Islet precursor cell (in vitro differentiated cells): ENCODE measurements at regions not wholly inside any gene's neighbourhood (a gene's known extent, or its start where the extent isn't known, plus 50 kb on each side); places are given as distances from the start of the nearest gene placed in this dataset.
"Not testable (repeated sequence)": the region's sequence is repeated elsewhere in the genome, so short reads cannot be mapped to it uniquely, and the experiment has no call there.

ENCODE experiments used
- DNase-seq: peaks from one replicate; pipeline ENCODE4 v3.0.0-alpha.2; 2018

DNA sequence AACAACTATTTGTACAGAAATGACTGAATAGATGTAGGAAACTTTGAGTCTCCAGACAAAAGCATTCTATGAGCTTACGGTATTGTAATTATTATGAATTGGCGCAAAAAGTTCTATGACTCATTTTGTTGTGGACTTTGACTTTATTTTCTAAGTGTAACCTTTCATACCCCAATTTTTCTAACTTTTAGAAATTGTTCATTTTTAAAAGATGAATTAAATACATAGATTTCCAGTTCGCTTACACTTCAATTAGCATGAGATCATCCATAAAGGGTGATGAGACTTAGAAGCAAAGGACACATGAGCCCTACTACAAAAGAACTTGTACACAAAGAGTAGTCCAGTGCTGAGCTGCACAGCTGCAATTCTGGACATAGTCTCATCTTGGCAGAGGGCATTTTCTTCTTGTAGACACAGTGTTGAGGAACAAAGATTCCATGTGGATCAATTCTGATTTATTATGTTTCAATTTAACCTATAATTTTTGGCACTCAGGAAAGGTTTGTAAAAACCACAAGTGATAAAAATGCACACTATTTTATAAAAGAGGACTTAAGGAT is 431.1 kb downstream of the LRRIQ3 start:
- DNase-seq: no peak

DNA sequence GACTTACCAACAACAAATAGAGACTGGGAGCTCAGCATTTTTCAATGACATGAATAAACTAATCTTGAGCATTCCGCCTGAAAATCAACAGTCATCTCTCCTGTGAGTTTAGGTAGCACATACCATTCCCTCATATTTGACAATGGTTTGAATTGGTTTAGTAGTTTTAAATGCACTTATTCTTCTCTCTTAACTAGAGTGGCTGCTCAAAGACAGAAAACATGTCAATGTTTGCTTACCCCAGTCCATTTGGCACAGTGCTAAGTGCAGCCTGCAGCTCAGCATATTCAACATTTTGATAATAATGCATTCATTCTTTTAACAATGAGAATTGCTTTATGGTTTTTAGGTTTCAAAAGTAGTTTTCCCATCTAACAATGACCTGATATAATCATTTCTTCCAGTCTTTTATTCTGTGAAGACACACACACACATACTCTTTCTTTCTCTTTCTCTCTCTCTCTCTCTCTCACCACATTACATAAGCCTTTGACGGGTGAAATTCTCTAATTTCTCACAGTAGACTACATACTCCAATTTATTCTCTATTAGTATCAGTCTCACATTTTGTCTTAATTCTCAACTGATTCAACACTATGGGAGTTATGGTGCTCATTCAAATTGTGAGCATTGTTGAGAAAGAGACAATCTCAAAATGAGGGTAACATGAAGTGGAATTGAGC is 432.3 kb downstream of the LRRIQ3 start:
- no peak for DNase-seq

DNA sequence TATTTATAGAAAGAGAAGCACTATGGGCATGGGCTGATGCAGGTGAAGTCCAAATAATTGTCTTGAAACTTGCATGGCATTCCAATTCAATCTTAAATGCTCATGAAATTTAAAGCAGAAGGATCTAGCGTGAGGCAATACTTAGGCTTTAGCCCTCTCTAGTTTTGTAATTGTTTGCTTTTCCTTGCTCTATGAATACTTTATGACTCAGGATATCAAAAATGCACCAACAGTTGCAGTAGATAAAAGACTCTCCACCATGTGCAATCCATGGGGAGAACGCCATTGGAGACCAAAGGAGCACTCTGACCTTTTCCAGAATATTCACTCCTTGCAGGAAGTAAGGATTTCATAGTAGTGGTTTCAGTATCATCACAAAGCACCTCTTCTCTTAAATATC is 436.4 kb downstream of the LRRIQ3 start:
- DNase-seq: no peak

DNA sequence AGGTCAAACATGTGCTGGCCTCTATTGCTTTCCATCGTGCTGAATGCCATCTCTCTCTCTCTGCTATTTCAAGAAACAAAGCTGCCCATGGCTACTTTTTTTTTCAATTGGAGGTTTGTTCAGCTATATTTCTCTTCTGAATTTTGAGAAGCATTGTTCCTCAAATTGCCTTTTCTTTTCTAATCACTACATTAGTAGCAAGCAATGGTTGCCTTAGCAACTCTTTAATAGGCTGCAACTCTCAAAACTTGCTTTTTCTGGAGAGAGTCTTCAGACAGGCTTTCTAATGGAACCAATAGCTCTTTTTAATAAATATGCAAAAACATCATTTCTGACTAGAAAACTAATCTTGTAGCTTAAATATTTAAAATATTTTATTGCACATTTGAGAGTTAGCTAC is 439.0 kb downstream of the LRRIQ3 start:
- no peak for DNase-seq

DNA sequence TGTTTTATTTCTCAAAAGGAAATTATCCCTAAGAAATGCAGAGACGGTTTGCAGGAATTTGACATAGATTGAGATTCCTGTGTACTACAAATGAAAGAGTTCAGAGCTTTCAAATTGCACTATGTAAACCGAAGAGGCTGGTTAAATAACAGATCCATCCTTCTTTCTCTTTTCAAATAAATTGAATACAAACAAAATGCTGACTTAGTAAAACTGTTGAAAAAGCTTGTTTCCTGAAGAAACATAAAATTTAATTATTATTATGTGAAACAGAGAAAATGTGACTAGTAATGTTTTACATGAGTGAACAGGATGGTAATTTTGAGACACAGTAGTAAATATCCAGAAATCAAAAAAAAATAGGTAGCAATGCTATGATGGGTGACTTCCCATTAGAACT is 441.2 kb downstream of the LRRIQ3 start:
- no peak for DNase-seq

DNA sequence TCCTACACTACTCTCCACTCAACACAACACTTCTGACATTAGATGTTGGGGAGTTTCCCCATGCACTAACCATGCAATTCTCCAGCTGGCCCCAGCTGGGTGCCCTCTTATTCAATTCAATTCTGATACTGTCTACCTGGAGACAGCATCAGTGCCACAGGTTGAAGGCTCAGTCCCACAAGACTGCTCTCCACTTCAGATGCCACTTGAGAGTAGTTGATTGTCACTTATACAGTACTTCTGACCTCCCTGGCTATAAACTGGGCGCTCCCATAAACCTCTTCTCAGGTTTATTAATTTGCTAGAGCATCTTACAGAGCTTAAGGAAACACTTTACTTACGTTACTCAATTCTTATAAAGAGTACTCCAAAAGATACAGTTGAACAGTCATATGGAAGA is 442.3 kb downstream of the LRRIQ3 start:
- DNase-seq: no peak

DNA sequence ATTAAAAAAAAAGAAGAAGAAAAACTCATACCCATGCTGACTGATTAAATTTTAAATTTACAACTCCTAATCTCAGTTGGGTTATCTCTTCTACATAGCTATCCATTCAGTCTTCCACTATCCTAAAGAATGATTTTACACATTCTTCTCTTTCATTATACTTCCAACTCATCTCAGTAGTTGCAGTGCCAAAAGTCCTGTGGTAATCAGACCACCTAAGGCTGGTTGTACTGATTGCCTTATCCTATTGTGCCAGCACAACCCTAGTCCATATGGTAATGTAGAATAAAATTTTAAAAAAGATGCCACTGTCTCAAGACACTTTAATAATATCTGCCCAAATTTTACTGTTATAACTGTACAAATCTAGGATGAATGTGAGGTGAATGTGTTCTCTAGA is 448.0 kb downstream of the LRRIQ3 start:
- DNase-seq: no peak

DNA sequence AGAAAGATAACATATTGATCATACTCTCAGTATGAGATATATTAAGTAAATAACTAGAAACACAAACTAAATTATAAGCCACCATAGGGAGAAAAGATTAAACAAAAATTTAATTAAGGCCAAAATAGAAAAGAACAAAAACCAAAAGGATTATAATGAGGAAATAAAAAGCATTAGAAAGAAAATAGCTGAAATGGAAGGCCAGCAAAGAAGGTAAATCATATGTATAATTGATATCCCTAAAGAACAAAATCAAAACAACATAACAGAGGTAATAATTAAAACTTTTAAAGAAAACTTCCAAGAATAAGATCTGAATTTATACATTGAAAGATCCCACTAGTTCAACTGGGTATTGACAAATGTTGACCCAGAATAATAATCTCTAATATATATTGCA is 453.0 kb downstream of the LRRIQ3 start:
- DNase-seq: no peak

DNA sequence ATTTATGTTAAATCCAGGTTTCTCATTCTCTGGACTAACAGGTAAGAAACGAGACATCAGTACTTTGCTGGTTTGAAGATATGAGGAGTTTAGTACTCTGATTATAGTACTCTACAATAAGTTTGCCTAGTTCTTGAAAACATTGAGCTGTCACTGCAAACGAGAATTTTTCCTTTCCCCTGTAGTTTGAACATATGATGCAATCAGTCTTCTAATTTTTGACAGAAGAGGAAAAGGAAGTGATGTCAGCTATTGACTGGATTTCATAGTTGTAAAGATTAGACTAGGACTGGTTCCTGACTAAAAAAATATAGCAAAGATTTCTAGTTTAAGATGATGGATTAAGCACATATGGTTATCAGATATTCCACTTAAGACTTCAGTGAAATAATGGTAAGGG is 461.9 kb downstream of the LRRIQ3 start:
- no peak for DNase-seq

DNA sequence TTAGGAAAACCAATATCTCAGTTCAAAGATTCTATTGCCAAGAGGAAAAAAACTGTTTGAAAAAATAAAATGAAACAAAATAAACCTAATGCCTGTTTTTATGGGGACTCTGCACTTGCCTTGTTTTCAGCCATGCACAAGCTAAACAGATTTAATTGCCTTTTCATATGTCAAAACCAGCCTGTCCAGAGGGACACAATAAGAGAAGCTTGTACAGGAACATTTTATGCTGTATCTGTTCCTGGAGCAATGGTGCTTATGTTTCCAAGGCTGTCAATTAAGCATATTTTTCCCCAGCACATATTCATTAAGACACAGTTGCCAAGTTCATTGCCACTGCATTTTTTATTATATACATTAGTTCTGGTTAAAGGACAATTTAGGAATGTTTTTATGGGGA is 470.9 kb downstream of the LRRIQ3 start:
- no peak for DNase-seq

DNA sequence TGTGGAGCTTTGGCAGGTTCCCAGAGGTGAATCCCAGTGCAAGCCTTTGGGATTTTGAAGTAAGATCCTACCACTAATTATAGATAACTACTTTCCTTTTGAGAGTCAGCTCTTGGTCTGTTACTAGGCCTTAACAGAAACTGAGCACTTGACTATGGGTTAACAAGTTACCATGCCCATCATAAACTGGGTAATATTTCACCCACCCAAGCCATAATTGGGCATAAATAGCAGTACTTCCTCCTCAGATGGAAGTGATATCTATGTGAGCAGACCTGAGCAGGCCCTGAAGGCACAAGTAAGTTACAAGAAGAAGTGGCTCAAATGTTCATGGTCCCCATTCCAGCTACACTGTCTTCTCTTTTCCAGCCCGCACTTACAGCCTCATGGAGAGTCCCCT is 475.9 kb downstream of the LRRIQ3 start:
- DNase-seq: no peak

DNA sequence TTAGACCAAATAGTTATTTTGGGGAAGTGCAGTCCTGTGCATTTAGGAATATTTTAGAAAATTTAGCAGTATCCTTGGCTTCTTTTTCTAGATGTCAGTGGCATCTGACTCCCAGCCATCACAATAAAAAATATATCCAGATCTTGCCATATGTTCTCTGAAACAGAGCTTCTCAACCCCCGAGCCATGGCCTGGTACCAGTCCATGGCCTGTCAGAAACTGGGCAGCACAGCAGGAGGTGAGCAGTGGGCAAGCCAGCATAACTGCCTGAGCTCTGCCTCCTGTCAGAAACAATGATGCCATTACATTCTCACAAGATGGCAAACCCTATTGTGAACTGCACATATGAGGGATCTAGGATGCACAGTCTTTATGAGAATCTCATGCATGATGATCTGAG is 480.0 kb downstream of the LRRIQ3 start:
- no peak for DNase-seq

DNA sequence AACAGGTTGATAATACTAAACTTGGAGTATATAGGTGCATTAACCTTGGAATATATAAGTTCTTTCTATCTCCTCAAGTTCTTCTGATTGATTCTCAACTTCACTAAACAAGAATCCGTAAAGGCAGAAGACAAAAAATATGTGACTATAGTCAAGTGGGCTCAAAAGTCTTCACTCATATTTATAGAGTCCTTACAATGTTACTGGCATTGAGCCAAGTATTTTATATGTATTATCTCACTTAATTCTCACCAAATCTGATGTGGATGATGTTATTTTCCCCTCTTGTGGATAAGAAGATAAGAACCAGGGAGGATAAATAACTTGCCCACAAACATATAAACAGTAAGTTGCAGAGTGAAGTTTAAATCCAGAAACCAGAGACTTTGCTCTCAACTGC is 486.9 kb downstream of the LRRIQ3 start:
- DNase-seq: no peak

DNA sequence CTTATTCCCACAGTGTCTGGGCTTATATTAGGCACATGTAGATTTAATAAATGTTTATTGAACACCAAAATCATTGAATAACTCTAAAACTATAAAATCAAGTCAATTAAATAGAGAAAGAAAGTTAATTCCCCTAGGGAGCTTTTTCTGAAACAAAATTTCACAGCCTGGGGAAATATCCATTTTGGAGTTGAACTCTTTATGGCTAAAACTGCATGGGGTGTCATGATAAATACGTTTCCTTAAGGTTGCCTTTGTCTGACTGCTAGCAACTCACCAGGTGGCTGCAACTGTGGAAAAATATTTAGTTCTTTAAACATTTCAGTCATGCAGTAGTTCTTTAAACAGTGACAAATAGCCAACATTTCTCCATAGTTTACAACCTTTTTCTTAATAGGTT is 496.1 kb downstream of the LRRIQ3 start:
- DNase-seq: no peak

DNA sequence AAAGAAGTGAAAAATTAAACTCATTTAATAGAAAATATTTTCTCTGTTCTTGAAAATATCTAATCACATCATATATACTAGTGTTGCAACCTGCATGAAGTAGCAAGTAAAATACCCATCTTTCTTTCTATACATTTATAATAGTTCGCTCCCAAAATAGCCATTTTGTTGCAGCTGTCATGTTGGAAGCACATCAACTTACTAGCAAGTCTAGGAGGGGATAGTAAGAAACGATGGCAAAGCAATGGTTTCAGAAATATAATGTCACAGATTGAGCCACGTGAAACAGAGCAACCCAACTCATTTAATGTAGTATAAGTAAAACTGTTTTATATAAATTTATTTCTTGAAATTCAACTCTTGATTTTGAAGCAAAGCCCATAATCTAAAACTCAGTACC is 521.8 kb downstream of the LRRIQ3 start:
- no peak for DNase-seq

DNA sequence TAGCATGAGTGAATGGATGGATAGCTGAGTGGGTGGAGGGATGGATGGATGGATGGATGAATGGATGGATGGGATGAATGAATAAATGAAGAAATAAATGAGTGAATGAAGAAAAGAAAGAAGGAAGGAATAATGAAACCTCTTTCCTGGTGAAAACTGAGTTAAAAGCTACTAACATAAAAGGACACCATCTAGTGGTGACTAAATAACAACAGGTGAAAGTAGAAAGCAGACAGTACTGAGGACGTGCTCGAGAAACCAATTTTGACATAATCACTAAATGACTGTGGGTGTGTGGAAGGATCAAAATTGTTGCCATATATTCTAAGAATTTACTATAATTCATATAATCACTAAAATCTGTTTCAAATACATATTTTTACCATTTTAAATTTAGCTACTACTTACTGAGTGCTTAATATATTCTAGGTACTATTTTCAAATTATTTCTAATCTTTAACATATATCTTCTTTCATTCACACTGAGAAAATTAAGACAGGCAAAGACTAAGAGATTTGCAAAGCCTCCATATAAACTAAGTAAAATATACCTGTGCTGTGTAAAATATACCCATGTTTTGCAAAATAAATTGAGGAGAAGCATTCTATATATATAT is 522.9 kb downstream of the LRRIQ3 start:
- DNase-seq: no peak

DNA sequence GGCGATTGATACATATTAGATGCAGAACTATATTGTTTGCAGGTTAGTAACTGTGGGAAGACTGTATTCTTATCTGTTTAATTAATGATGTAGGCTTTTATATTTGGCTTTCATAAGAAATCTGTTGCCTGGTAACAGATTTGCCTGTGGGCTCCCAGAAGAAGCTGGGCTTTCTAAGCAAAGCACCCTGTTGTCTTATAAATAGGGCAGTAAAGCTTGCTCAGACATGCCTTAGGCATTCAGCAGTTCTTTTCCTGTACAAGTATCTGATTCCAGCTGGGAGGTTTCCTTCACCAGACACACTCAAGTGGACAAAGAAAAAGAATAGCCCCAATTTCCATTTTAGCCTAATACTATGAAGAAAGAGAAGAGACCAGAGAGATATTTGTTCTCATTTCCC is 524.0 kb downstream of the LRRIQ3 start:
- no peak for DNase-seq

DNA sequence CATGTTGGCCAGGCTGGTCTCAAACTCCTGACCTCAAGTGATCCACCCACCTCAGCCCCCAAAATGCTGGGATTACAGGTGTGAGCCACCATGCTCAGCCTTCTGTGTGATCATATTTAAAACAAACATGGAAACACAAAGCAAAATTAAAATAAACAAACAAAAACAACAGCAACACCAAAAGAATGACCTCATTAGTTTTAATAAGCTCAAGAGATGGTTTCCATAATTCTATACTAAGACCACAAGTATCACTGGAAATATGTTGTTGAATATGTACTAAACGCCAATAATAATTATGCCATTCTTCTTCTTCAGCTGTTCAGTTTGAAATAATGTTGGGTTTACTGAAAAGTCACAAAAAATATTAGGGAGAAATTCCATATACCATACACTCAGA is 526.4 kb downstream of the LRRIQ3 start:
- DNase-seq: no peak

DNA sequence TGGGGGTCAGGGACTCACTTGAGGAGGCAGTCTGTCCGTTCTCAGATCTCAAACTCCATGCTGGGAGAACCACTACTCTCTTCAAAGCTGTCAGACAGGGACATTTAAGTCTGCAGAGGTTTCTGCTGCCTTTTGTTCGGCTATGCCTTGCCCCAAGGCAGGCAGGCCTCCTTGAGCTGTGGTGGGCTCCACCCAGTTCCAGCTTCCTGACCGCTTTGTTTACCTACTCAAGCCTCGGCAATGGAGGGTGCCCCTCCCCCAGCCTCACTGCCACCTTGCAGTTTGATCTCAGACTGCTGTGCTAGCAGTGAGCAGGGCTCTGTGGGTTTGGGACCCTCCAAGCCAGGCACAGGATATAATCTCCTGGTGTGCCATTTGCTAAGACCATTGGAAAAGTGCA is 530.0 kb downstream of the LRRIQ3 start:
- not testable (repeated sequence) for DNase-seq

DNA sequence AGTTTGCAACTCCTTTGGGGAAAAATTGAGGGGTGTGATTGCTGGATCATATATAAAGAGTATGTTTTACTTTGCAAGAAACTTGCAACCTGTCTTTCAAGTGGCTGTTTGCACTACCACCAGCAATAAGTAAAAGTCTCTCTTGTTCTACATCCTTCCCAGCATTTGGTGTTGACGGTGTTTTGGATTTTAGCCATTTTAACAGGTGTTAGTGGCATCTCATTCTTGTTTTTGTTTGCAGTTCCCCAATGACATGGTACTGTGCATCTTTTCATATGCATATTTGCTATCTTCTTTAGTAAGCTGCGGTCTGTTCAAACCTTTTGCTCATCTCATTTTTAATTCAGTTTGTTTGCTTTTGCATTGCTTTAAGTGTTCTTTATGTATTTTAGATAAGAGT is 535.5 kb downstream of the LRRIQ3 start:
- no peak for DNase-seq

DNA sequence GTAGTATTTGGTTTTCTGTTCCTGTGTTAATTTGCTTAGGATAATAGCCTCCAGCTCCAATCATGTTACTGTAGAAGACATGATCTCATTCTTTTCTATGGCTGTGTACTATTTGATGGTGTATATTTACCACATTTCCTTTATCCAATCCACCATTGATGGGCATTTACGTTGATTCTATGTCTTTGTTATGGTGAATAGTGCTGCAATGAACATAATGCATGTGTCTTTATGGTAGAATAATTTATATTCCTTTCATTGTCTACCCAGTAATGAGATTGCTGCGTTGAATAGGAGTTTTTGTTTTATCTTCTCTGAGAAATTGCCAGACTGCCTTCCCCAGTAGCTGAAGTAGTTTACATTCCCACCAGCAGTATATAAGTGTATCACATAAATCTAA is 538.8 kb downstream of the LRRIQ3 start:
- no peak for DNase-seq

DNA sequence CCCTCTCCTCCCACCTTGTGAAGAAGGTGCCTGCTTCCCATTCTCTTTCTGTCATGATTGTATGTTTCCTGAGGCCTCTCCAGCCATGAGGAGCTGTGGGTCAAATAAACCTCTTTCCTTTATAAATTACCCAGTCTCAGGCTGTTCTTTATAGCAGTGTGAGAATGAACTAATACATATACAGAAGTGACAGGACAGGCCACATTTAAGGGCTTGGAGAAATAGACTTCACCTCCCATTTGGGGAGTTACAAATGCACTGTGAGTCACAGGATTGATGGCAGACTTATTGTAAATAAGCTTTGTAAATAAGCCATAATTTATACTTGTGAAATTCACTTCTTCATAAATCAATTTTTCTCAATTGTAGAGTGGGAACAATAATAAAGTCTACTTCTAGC is 543.3 kb downstream of the LRRIQ3 start:
- no peak for DNase-seq

DNA sequence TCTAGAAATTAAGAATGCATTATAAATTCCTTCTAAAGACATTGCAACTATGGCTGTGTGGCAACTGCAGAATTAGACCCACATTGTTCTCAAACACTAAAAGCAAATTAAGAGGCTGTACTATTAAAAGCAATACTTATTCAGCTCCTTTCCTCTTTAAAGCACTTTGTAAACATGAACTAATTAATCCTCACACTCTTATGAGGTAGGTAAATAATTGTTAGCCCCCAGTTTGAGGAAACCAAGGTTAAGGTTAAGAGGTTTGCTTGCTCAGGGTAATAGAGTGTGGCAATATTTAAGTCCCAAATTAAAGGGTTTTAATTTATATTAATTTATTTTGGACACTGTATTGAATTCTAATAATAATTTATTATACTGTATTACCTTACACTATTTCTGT is 553.8 kb downstream of the LRRIQ3 start:
- no peak for DNase-seq

DNA sequence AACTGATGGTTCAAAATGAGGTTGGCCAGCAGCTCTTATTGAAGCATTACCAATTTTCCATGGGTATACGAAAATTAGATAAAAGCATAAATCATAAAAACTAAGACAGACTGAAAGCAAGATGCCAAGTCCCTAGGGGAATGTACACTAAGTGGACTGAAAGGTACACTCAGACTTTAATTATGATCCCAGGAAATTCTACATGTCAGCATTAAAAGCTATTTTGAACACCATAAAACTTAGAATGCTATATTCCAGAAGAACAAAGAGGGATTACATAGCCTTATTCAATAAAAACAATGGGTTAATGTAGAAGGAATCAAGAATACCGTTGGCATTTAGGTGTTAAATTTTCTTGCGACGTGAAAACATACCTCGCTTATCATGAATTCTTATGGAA is 558.5 kb downstream of the LRRIQ3 start:
- DNase-seq: no peak

DNA sequence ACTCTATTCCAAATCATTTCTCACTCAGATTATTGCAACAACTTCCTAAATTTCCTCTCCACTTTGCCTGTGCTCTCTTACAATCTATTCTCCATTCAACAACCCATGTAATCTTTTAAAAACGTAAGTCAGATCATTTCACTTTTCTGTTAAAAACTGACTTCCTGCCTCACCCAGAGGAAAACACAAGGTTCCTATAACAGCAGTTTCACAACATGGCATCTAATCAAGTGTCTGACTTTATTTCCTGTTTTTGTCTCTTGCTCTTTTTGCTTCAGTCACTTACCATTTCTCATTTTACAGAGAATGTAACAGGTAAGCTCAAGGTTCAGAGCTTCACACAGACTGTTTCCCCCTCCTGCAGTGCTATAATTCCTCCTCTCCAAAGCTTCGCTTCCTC is 560.7 kb downstream of the LRRIQ3 start:
- no peak for DNase-seq
